Panc1 (cell line): ENCODE measurements at regions not wholly inside any gene's neighbourhood (a gene's known extent, or its start where the extent isn't known, plus 50 kb on each side); places are given as distances from the start of the nearest gene placed in this dataset.

ENCODE experiments used
- POLR2AphosphoS5 ChIP-seq: IDR thresholded peaks from 2 replicates; pipeline ENCODE4 v1.6.1; 2012; ENCODE audit warnings: mild to moderate bottlenecking, low read depth, low read length, moderate library complexity
- REST ChIP-seq, 2 experiments: IDR thresholded peaks; 2 replicates each; pipeline ENCODE4 v1.6.1; 2011 to 2012; ENCODE audit warnings: low read depth in 2 of 2, control low read depth in 1 of 2, low read length in 1 of 2, mild to moderate bottlenecking in 1 of 2, moderate library complexity in 1 of 2; ENCODE audit not compliant: insufficient read depth in 1 of 2
- TF ChIP-seq, protein P1 (sequence below): fragments of 450-650 bp; IDR thresholded peaks from 2 replicates; pipeline ENCODE4 v1.5.1; 2017; ENCODE audit warnings: mild to moderate bottlenecking

DNA sequence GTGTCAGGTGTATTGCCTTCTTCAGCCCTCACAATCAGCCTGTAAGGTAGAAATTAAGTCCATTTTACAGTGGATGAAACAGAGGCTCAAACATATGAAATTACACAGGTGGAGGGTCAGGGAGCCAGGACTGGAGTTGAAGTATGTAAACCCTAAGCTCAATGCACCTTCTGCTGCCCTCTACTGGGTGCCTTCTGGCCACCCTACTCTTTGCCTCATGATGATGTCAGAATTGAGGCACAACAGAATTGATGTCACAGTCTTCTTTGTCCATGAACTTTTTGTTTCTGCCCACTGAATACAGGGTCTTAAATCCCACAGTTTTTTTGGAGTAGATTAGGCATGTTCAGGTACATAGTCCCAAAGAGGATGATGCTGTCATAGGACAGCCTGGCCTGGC lies 400.8 kb upstream of the CHD6 start:
- TF ChIP-seq, protein P1, sequence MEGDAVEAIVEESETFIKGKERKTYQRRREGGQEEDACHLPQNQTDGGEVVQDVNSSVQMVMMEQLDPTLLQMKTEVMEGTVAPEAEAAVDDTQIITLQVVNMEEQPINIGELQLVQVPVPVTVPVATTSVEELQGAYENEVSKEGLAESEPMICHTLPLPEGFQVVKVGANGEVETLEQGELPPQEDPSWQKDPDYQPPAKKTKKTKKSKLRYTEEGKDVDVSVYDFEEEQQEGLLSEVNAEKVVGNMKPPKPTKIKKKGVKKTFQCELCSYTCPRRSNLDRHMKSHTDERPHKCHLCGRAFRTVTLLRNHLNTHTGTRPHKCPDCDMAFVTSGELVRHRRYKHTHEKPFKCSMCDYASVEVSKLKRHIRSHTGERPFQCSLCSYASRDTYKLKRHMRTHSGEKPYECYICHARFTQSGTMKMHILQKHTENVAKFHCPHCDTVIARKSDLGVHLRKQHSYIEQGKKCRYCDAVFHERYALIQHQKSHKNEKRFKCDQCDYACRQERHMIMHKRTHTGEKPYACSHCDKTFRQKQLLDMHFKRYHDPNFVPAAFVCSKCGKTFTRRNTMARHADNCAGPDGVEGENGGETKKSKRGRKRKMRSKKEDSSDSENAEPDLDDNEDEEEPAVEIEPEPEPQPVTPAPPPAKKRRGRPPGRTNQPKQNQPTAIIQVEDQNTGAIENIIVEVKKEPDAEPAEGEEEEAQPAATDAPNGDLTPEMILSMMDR: peak; percentile 33; the same call in 1 of the 2 replicates
- TF ChIP-seq POLR2AphosphoS5 (no peak), REST (IDR thresholded peaks at IDR 0.05; ENCODE audit: insufficient read depth in 1 of 2, low read depth in 2 of 2, low read length in 1 of 2) (no peak)
